SW 1271 (cell line): ENCODE measurements at regions not wholly inside any gene's neighbourhood (a gene's known extent, or its start where the extent isn't known, plus 50 kb on each side); places are given as distances from the start of the nearest gene placed in this dataset.

ENCODE experiments used
- DNase-seq, 2 experiments: peaks; one replicate each; lab custom pipeline; 2025; lab: John Stamatoyannopoulos, UW

GRCh38 chr3:40995271-40995670 is 204.0 kb upstream of the CTNNB1 start:
- DNase-seq, result no peak

- DNase-seq, result no peak
These were observed 202.9 kb upstream of the CTNNB1 start for GRCh38 chr3:40996382-40996781.

GRCh38 chr3:40996827-40997710 is 202.2 kb upstream of the CTNNB1 start:
- no peak for DNase-seq

- no peak for DNase-seq
These were observed 201.4 kb upstream of the CTNNB1 start for GRCh38 chr3:40997711-40998519.

DNA sequence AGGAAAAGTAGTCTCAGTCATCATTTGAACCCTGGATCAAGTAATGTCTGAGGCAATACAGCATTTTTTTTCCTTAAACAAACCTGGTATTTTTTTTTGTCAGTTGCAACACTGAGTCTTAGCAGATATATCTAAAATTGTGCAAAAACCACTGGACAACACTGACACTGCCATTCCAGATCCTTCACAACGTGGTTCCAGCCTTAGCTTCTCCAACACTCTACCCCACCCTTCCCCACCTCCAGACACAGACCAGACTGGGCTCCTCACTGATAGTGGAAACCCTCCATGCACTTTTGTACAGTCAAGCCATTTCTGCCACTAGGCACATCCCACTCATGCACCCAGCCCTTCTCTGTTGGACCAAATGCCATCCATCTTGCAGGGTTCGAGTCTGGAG is 199.6 kb upstream of the CTNNB1 start:
- DNase-seq, result no peak

DNA sequence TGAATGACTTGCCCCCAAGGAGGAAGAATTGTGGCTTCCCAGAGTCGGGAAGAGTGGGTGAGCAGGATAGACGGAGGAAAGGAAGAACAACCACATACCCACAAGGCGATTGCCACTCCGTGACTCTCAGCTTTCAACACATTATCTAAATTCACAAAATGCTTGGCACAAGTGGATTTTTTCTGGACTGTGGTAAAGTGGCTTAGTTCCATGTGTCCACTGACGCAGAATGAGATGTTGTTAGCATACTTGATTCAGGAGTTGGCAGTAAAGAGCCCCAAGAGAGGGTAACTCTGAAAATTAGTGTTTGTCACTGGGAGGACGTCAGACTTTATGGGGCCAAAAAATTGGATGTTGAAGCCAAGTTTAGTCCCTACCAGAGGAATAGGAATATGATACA is 198.8 kb upstream of the CTNNB1 start:
- no peak for DNase-seq

DNA sequence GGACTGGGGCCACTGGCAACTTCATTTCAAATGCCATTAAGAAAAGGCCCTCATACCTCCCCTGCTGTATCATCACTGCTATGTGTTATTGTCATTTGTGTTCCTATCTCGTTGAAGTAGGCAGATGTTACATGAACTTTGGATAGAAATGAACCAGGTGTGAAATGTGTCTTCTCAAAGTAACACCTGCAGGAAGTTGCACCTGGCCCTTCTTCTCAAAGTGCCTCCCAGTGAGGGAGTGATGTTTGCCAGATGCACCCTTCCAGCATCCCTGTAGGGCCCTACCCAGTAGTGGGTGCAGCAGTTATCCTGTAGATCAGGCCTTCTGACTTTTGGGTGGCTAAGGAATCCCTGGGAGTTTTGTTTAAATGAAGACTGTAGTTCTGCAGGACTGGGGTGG is 197.7 kb upstream of the CTNNB1 start:
- no peak for DNase-seq

- no peak for DNase-seq
These were observed 197.2 kb upstream of the CTNNB1 start for GRCh38 chr3:41002104-41002503.

DNA sequence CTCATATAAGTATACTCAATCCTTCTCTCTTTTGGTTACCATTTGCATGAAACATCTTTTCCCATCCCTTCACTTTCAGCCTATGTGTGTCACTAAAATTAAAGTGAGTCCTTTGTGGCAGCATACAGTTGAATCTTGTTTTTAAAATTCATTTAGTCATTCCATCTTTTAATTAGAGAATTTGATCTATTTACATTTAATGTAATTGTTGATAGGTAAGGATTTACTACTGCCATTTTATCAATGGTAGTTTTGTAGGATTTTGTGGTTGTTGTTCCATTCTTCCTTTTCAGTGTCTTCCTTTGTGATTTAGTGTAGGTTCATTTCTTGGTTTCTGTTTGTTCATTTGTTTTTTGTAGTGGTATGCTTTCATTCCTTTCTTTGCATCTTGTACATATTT is 191.9 kb upstream of the CTNNB1 start:
- DNase-seq, result no peak

- no peak for DNase-seq
These were observed 187.5 kb upstream of the CTNNB1 start for GRCh38 chr3:41011854-41012253.

GRCh38 chr3:41018855-41019254 is 180.4 kb upstream of the CTNNB1 start:
- DNase-seq, result no peak

- DNase-seq, result no peak
These were observed 175.1 kb upstream of the CTNNB1 start for GRCh38 chr3:41024031-41024836.

- DNase-seq, result peak in 1 of 2 experiments; percentile 14
These were observed 172.7 kb upstream of the CTNNB1 start for GRCh38 chr3:41026394-41027177.

- no peak for DNase-seq
These were observed 169.9 kb upstream of the CTNNB1 start for GRCh38 chr3:41029356-41029755.

GRCh38 chr3:41030220-41030619 is 169.1 kb upstream of the CTNNB1 start:
- DNase-seq, result no peak

GRCh38 chr3:41031401-41031800 is 167.9 kb upstream of the CTNNB1 start:
- DNase-seq, result no peak

- no peak for DNase-seq
These were observed 165.3 kb upstream of the CTNNB1 start for GRCh38 chr3:41033956-41034519.

GRCh38 chr3:41035456-41036022 is 163.8 kb upstream of the CTNNB1 start:
- no peak for DNase-seq

DNA sequence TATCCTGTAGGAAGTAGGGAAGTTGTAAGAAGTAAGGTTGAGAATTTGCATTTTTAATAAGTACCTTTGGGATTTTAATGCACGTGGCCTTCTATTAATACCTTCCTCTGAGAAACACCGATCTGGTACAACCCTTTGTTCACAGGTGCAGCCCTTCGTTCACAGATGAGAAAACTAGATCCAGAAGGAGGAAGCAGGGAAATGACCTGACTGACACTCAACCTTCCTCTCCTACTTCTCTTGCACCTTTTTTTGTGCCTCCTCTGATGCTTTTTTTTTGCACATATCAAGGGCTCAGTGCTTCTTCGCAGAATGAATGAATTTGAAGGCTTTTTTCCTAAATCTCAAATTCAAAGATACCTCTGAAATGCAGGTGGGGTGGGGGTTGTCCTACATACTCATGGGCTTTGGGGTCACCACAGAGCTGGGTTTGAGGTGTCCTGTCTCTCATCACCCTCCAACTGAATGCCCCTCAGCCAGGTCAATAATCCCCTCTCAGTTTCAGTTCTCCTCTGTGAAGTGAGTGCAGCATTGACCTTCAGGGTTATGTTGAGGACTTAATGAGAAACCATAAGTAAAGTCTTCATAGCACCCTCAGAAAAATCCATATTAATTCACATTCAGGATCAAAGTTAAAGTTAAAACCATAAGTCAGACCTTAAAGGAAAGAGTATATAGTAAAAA is 161.5 kb upstream of the CTNNB1 start:
- no peak for DNase-seq

DNA sequence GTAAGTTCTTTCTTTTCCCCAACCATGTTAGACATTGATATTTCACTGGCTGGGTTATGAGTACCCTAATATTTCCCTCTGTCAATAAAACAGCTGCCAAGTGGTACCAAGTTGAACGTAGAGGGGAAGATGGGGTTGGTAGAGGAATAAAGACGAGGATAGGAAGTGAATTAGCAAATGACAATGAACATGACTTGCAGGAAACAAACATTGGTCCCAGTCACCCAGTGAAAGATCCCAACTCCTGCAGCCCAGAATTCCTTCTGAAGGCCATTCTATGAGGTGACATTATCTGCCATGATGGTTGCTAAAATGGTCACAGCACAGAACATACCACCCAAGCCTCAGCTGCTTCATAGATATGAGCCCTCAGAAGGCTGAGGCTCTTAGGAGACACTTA is 159.0 kb upstream of the CTNNB1 start:
- DNase-seq, result no peak
